NCI-H2107 treated with DMSO at 0.1 percent for 48 hours (cell line): ENCODE measurements at regions not wholly inside any gene's neighbourhood (a gene's known extent, or its start where the extent isn't known, plus 50 kb on each side); places are given as distances from the start of the nearest gene placed in this dataset.

Source experiments
- DNase-seq: peaks from one replicate; lab custom pipeline; 2025; ENCODE audit not compliant: unreplicated experiment; lab: John Stamatoyannopoulos, UW

- no peak for DNase-seq
Measured at GRCh38 chr15:97072545-97072944, 742.0 kb downstream of the NR2F2 start.

- DNase-seq: no peak
Measured at GRCh38 chr15:97076011-97076410, 745.5 kb downstream of the NR2F2 start.

DNA sequence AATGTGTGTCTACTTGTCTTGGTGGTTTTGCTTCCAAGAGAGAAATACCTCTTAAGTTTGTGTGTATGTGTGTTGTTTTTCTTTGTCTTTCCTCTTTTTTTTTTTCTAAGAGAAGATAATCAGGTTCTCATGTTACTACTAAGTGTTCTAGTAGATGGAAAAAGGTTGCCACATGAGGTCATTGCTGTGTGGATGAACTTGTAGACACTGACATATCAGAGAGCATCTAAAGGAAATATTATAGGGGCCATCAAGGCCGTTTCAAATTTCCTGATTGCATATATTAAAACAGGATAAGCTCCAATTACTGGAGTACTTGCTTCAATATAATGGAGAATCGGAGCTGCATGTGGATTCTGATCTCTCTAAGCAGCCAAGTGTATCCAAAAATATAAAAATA is 747.5 kb downstream of the NR2F2 start:
- DNase-seq: peak; percentile 48

DNA sequence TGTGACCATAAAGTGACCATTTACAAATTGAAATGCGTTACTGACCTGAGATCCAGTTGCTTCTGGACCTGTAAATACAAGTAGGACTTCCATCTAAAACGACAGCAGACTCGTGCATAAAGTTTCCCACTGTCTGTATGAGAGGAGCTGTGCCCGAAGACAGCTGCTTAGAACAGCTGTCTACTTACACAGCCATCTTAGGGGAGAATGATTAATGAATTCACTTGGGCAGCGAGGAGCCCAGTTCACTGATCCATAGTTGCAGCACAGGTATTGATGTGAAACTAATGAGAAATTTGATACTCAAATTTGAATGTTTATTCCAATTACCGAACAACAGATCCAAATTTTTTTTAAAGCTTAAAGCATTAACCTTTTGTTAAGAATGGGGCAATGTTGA is 748.1 kb downstream of the NR2F2 start:
- no peak for DNase-seq

DNA sequence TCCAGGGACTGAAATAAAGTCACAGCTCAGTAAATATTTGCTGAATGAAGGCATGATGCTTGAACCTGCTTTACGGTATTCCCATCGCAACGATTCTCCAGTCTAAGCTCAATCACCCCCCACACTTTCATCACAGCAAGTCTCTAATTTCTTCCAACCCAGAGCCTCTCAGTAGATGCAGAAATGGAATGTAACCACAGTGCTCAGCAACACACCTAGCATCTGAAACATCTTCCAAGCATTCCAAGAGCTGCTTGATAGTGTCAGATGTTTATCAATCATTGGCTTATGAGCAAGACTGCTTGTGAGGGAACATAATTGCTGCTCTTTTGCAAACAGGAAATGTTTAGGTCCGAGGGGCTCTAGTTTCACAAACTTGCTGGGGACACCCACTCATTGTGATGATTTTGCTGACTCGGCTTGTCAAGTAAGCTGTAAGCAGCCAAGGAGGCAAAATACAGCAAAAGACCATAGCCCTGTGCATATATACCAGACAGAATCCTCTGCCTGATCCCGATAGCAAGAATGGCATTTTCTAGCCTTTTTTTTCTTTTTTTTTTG is 751.2 kb downstream of the NR2F2 start:
- DNase-seq: no peak

GRCh38 chr15:97082830-97083229 is 752.3 kb downstream of the NR2F2 start:
- no peak for DNase-seq

DNA sequence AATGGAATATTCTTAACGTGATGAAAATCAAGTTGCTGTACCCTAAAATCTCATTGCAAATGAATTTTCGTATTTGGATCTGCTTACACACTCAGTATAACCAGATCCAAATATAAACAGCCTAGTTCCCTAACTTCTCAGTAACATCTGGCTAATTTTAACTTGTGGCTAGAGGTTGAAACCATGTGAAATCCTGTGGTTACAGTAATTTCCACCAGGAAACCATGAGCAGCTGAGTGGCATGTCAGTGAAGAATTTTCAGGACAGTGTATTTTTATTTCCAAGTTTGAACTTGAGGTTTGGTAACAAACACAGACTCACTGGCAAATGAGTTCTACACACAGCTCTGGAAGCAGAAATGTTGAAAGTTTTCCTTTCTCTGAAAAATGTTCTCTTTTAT is 754.1 kb downstream of the NR2F2 start:
- no peak for DNase-seq

DNA sequence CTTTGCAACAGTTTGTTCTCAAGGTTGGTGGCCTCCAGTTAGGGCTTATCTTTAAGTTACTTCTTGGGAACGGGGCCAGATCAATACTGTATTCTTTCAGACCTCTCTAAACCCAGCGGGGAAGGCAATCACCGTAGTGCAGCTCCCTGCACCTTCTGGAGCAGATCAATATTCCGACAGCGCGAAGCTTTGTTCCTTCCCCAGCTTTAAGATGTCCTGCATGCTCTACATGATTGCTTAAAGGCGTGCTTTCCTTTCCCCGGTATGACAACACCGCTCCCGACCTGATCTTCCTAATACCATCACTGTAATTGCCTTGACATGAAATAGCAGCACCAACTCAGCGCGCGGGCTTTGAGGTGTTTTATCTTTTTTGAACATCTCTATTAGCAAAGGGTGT is 755.2 kb downstream of the NR2F2 start:
- no peak for DNase-seq

- DNase-seq: no peak
Measured at GRCh38 chr15:97087006-97087741, 756.7 kb downstream of the NR2F2 start.

DNA sequence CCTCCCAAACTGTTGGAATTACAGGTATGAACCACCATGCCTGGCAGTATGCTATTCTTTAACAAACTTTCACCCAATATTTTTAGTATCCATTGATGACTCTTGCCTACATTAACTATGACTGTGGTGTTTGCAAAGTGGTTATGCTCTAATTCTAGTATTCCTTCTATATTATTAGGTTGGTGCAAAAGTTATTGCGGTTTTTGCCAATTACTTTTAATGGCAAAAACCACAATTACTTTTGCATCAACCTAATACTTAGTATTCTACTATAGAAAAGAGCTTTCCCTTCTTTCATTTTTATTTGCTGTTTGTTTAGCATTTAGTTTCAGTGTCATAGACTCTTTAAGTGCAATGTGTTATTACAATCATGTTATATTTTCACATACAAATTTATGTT is 760.6 kb downstream of the NR2F2 start:
- DNase-seq: no peak

- DNase-seq: no peak
Measured at GRCh38 chr15:97092656-97093055, 762.2 kb downstream of the NR2F2 start.

- no peak for DNase-seq
Measured at GRCh38 chr15:97096303-97096835, 765.9 kb downstream of the NR2F2 start.

DNA sequence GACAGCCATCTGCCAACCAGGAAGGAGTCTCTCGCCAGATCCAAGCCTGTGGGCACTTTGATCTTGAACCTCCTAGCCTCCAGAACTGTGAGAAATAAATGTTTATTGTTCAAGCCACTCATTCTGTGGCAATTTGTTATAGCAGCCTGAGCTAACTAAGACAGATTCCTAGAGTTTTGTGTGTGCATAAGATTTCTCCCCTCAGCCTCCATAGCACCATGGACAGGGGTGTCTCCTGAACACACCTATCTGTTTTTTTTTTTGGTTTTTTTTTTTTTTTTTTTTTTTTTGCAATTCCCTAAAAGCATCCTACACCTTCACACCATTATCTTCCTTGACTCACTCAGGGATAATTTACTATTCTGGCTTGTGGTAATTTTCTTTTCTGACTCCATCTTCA is 768.5 kb downstream of the NR2F2 start:
- DNase-seq: no peak

- no peak for DNase-seq
Measured at GRCh38 chr15:97101572-97101971, 771.1 kb downstream of the NR2F2 start.

DNA sequence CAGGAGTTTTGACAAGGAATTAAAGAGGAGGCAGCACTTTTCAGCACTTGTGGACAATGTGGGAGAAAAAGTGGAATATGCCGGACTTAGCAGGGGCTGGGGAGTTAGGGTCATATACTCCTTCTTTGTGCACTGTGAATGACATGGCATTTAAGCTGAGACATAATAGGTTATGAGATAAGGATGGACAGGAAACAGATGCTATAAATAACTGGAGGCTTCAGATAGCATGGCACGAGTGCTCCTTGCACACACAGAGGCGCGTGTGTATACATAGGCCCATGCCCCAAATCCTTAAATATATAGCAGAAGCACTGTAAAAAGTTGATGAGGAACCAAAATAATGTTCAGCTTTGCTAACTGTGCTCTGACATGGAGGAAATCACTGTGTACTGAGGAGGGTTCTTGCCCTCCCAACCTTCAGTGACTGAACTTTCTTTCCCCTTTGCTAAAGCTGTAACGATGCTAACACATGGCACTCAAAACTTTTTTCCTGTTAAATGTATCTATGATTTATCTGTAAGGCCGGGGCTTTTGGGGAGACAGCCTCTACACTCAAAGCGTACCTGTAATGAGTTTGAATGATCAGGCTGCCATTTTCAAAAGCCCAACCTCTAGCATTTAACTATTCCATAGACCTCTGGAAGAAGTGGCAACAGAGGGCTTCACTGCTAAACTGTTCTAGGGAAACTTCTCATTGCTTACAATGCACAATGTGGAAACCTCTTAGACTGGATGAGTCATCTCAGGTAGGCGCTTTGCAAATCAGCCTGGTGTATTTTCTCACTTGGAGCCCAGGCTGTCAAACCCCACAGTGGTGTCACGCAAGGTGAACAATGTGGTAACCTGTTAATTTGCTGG is 784.6 kb downstream of the NR2F2 start:
- no peak for DNase-seq

- DNase-seq: no peak
Measured at GRCh38 chr15:97115761-97116070, 785.2 kb downstream of the NR2F2 start.

GRCh38 chr15:97124790-97125189 is 794.3 kb downstream of the NR2F2 start:
- no peak for DNase-seq

DNA sequence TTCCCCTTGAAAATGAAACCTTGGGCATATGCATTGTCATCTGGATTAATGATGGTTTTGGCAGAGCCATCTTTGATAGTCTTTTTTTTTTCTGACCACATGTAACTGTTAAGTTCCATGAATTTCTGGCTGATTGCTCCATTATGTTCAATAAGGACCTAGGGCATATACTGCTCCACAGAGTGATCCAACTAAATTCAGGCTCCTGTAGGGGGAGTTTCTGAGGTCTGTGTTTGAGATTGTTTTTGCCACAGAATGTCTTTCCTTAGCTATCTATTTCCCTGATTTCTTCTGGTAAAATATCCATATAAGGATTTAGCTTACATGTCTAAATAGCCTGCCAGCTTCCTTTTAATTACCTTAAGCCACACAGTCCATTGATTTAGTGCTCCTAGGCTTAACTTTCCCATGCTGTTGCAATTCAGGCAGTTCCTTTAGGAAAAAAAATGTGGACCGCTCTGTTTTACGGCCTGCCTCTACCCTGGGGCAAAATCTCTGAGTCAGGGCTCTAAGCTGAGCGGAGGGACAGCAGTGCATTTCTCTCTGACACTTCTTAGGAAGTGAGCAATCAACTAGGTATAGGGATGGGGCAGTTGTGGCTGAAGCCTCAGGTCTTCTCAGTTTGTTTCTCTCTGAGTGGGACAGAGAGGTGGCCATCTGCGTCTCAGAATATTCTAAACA is 796.2 kb downstream of the NR2F2 start:
- no peak for DNase-seq

GRCh38 chr15:97129674-97130073 is 799.2 kb downstream of the NR2F2 start:
- DNase-seq: no peak

GRCh38 chr15:97140216-97140615 is 809.7 kb downstream of the NR2F2 start:
- no peak for DNase-seq

GRCh38 chr15:97141360-97141759 is 810.9 kb downstream of the NR2F2 start:
- no peak for DNase-seq
